Neural crest cell (in vitro differentiated cells): ENCODE measurements at regions not wholly inside any gene's neighbourhood (a gene's known extent, or its start where the extent isn't known, plus 50 kb on each side); places are given as distances from the start of the nearest gene placed in this dataset.

Source experiments
- DNase-seq: peaks from one replicate; pipeline ENCODE4 v3.0.0; 2021; ENCODE audit warnings: low read depth, mixed read lengths, low spot score
- H3K27ac Mint-ChIP-seq: one replicate; pipeline ENCODE4 v1.8.0; 2021; ENCODE audit warnings: mild to moderate bottlenecking, mixed read lengths; ENCODE audit not compliant: unreplicated experiment
- H3K27me3 Mint-ChIP-seq: 2 replicates; pipeline ENCODE4 v1.8.0; 2021; ENCODE audit warnings: low read depth, mild to moderate bottlenecking, mixed read lengths
- H3K36me3 Mint-ChIP-seq: 2 replicates; pipeline ENCODE4 v1.8.0; 2021; ENCODE audit warnings: low read depth, mild to moderate bottlenecking, mixed read lengths
- H3K4me1 Mint-ChIP-seq: 2 replicates; pipeline ENCODE4 v1.8.0; 2021; ENCODE audit warnings: mixed read lengths
- H3K4me3 Mint-ChIP-seq: one replicate; pipeline ENCODE4 v1.8.0; 2021; ENCODE audit warnings: mild to moderate bottlenecking, mixed read lengths
- H3K9me3 Mint-ChIP-seq: 2 replicates; pipeline ENCODE4 v1.8.0; 2021; ENCODE audit warnings: mixed read lengths
- CTCF ChIP-seq: fragments of 200-600 bp; sonication (generic); conservative IDR thresholded peaks from 2 replicates; pipeline ENCODE4 v1.5.0; 2021; ENCODE audit warnings: antibody characterized with exemption, mild to moderate bottlenecking

DNA sequence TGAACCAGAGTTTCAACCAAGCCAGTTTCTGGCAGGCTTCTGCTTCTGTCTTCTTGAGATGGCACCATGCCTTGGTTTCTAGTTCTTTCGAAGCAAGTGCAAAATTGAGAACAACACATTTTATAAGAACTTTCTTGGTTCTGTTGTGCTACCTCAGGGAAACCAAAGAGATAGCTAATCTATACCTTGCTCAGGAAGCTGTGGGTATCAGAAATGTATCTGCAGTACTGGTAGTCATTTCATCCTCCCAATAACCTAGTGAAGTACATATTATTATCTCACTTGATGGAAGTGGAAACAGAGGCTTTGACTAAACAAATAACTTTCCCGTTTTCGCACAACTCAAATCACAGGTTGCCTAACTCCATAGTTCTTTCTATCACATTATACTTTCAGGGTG lies 246.6 kb downstream of the ENC1 start:
- Mint-ChIP-seq H3K4me1 (peaks cover 24% of the 10 kb centered on the region), H3K4me3 (no peak overlapping the region), H3K27ac (no peak overlapping the region), H3K36me3 (no peaks in the 10 kb centered on the region), H3K27me3 (no peaks in the 10 kb centered on the region), H3K9me3 (peaks cover 6% of the 10 kb centered on the region)
- DNase-seq: no peak
- no peak for TF ChIP-seq CTCF

DNA sequence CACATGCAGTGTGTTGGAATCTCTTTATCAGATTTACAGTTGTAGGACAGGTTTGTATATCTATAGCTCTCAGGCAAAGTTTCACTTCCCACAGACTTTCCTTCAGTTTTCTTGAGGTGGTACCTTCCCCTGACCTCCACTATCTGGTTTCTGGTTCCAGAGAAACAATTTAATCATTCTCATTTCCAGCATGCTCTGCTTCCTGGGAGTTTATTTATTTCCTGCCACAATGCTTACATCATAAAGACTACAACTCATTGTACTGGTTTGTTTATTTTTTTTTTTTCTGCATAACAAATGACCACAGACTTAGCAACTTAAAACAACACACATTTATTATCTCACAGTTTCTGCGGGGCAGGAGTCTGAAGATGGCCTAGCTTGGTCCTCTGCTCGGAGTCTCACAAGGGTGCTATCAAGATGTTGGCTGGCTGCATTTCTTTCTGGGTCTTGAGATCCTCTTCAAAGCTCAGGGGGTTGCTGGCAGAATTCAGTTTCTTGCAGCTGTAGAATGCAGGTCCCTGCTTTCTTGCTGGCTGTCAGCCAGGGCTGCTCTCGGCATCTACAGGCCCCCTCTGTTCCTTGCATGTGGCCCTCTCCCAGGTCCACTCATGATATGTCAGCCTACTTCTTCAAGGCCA lies 247.7 kb downstream of the ENC1 start:
- H3K9me3 Mint-ChIP-seq: peaks cover 6% of the 10 kb centered on the region
- H3K27me3 Mint-ChIP-seq: no peaks in the 10 kb centered on the region
- no peak for TF ChIP-seq CTCF
- H3K36me3 Mint-ChIP-seq: no peaks in the 10 kb centered on the region
- peaks cover 24% of the 10 kb centered on the region for H3K4me1 Mint-ChIP-seq
- H3K4me3 Mint-ChIP-seq: no peak overlapping the region
- H3K27ac Mint-ChIP-seq: no peak overlapping the region
- no peak for DNase-seq

GRCh38 chr5:74391410-74391809 lies 249.1 kb downstream of the ENC1 start:
- no peak for DNase-seq
- Mint-ChIP-seq H3K4me3 (no peak overlapping the region), H3K36me3 (no peaks in the 10 kb centered on the region), H3K27me3 (no peaks in the 10 kb centered on the region), H3K9me3 (peaks cover 6% of the 10 kb centered on the region), H3K4me1 (peaks cover 18% of the 10 kb centered on the region), H3K27ac (no peak overlapping the region)
- no peak for TF ChIP-seq CTCF

- H3K27ac Mint-ChIP-seq: no peak overlapping the region
- no peaks in the 10 kb centered on the region for H3K27me3 Mint-ChIP-seq
- no peak for DNase-seq
- no peak for TF ChIP-seq CTCF
- no peak overlapping the region for H3K4me3 Mint-ChIP-seq
- peaks cover 6% of the 10 kb centered on the region for H3K9me3 Mint-ChIP-seq
- no peaks in the 10 kb centered on the region for H3K36me3 Mint-ChIP-seq
- peaks cover 18% of the 10 kb centered on the region for H3K4me1 Mint-ChIP-seq
Measured at GRCh38 chr5:74390822-74391221, 249.7 kb downstream of the ENC1 start.

- H3K4me1 Mint-ChIP-seq: peaks cover 13% of the 10 kb centered on the region
- no peaks in the 10 kb centered on the region for H3K36me3 Mint-ChIP-seq
- TF ChIP-seq CTCF: no peak
- no peaks in the 10 kb centered on the region for H3K27me3 Mint-ChIP-seq
- H3K9me3 Mint-ChIP-seq: peaks cover 6% of the 10 kb centered on the region
- no peak for DNase-seq
- no peak overlapping the region for H3K4me3 Mint-ChIP-seq
- H3K27ac Mint-ChIP-seq: no peak overlapping the region
Measured at GRCh38 chr5:74390306-74390637, 250.3 kb downstream of the ENC1 start.
